Activated CD4-positive, alpha-beta T cell treated with anti-CD3 and anti-CD28 coated beads for 36 hours (primary cell): ENCODE measurements at regions not wholly inside any gene's neighbourhood (a gene's known extent, or its start where the extent isn't known, plus 50 kb on each side); places are given as distances from the start of the nearest gene placed in this dataset.

ENCODE experiments used
- ATAC-seq: fragments of 200-7000 bp; cut with Tn5 transposase; one replicate; pipeline ENCODE4 v1.10.0; 2021; ENCODE audit warnings: mild to moderate bottlenecking, moderate library complexity
- CTCF ChIA-PET: fragments of 350-600 bp; sonication (Branson Sonifier 250); formaldehyde crosslinking; loops from one replicate; lab custom pipeline; 2021; ENCODE audit warnings: antibody characterized with exemption; lab: Charles Lee
- POLR2A ChIA-PET: fragments of 350-600 bp; sonication (Branson Sonifier 250); formaldehyde crosslinking; loops from one replicate; lab custom pipeline; 2021; ENCODE audit warnings: antibody characterized with exemption, inconsistent platforms; lab: Charles Lee
- DNase-seq: peaks from one replicate; pipeline ENCODE4 v3.0.0-alpha.2; 2020
- H3K27ac Mint-ChIP-seq: one replicate; pipeline ENCODE4 v1.8.0; 2021; ENCODE audit warnings: mixed read lengths
- H3K27me3 Mint-ChIP-seq: one replicate; pipeline ENCODE4 v1.8.0; 2021; ENCODE audit warnings: mixed read lengths
- H3K36me3 Mint-ChIP-seq: one replicate; pipeline ENCODE4 v1.8.0; 2021; ENCODE audit warnings: low read depth, mixed read lengths
- H3K4me1 Mint-ChIP-seq: one replicate; pipeline ENCODE4 v1.8.0; 2021; ENCODE audit warnings: mixed read lengths
- H3K4me3 Mint-ChIP-seq: one replicate; pipeline ENCODE4 v1.8.0; 2021; ENCODE audit warnings: mild to moderate bottlenecking, moderate library complexity, mixed read lengths
- H3K9me3 Mint-ChIP-seq: one replicate; pipeline ENCODE4 v1.8.0; 2021; ENCODE audit warnings: low read depth, mixed read lengths
- intact Hi-C, 2 experiments: fragments of 100-400 bp; cut with DNase I in 1 of 2; cut with micrococcal nuclease in 1 of 2; formaldehyde crosslinking; loops; one replicate each; pipeline versions ENCODE4 v1.14.2 to v1.15.1; 2022 to 2024; cut with DNase I, micrococcal nuclease

- Mint-ChIP-seq H3K27ac (no peak overlapping the region), H3K36me3 (no peaks in the 10 kb centered on the region), H3K9me3 (no peaks in the 10 kb centered on the region), H3K27me3 (peaks cover 20% of the 10 kb centered on the region), H3K4me3 (no peak overlapping the region), H3K4me1 (no peaks in the 10 kb centered on the region)
- no peak for DNase-seq
- intact Hi-C loops: no loop called here
- POLR2A ChIA-PET: no interaction called here
- no peak for ATAC-seq
- CTCF ChIA-PET: no interaction called here
Observed at GRCh38 chr14:24744641-24745040, 110.7 kb upstream of the GZMB start.

- peaks cover 18% of the 10 kb centered on the region for H3K27me3 Mint-ChIP-seq
- no peaks in the 10 kb centered on the region for H3K9me3 Mint-ChIP-seq
- DNase-seq: no peak
Observed at GRCh38 chr14:24741871-24742270, 107.9 kb upstream of the GZMB start.

GRCh38 chr14:24735984-24736630 lies 102.1 kb upstream of the GZMB start:
- Mint-ChIP-seq H3K27me3 (peaks cover 9% of the 10 kb centered on the region), H3K27ac (no peak overlapping the region), H3K4me1 (no peaks in the 10 kb centered on the region), H3K4me3 (no peak overlapping the region), H3K36me3 (no peaks in the 10 kb centered on the region), H3K9me3 (no peaks in the 10 kb centered on the region)
- DNase-seq: no peak
- ChIA-PET POLR2A (no interaction called here), CTCF (interaction anchor here (0.7 to 3.0 kb wide), 4 partner anchors 24 to 396 kb away, joined by 3 to 9 read pairs (median 4); no protein-coding TSS in a partner anchor)
- intact Hi-C loops: loop anchor here (1.0 to 2.0 kb wide), 2 partner anchors 396 to 397 kb away; no protein-coding TSS in a partner anchor
- no peak for ATAC-seq

More at GRCh38 chr14:24741871-24742270, 107.9 kb upstream of the GZMB start:
- no peaks in the 10 kb centered on the region for H3K4me1 Mint-ChIP-seq
- no peak for ATAC-seq
- ChIA-PET POLR2A (no interaction called here), CTCF (interaction anchor here (1.2 kb wide), 1 partner anchor 40 kb away, joined by 3 read pairs; no protein-coding TSS in a partner anchor)
- no peak overlapping the region for H3K4me3 Mint-ChIP-seq
- H3K27ac Mint-ChIP-seq: no peak overlapping the region
- no peaks in the 10 kb centered on the region for H3K36me3 Mint-ChIP-seq
- intact Hi-C loops: no loop called here

GRCh38 chr14:24734917-24735500 lies 101.0 kb upstream of the GZMB start:
- intact Hi-C loops: loop anchor here (1.0 to 5.0 kb wide), 3 partner anchors 397 to 417 kb away; no protein-coding TSS in a partner anchor
- Mint-ChIP-seq H3K4me1 (no peaks in the 10 kb centered on the region), H3K9me3 (no peaks in the 10 kb centered on the region), H3K36me3 (no peaks in the 10 kb centered on the region), H3K27me3 (peaks cover 9% of the 10 kb centered on the region), H3K4me3 (no peak overlapping the region), H3K27ac (no peak overlapping the region)
- DNase-seq: peak; percentile 47
- ATAC-seq: peak; percentile 57
- POLR2A ChIA-PET: no interaction called here
- CTCF ChIA-PET: interaction anchor here (0.7 to 3.0 kb wide), 5 partner anchors 19 to 397 kb away, joined by 3 to 9 read pairs (median 6); partner anchors contain the start of gene GZMB

GRCh38 chr14:24726480-24726879 lies 92.5 kb upstream of the GZMB start:
- ATAC-seq (no peak), DNase-seq (no peak)
- intact Hi-C loops: no loop called here
- ChIA-PET POLR2A (no interaction called here), CTCF (interaction anchor here (2.1 kb wide), 1 partner anchor 16 kb away, joined by 6 read pairs; no protein-coding TSS in a partner anchor)
- Mint-ChIP-seq H3K4me3 (no peak overlapping the region), H3K27ac (no peak overlapping the region), H3K9me3 (peaks cover 7% of the 10 kb centered on the region), H3K4me1 (no peaks in the 10 kb centered on the region), H3K27me3 (peaks cover 26% of the 10 kb centered on the region), H3K36me3 (no peaks in the 10 kb centered on the region)

- Mint-ChIP-seq H3K4me3 (no peak overlapping the region), H3K27me3 (peaks cover 28% of the 10 kb centered on the region), H3K36me3 (no peaks in the 10 kb centered on the region), H3K27ac (no peak overlapping the region), H3K4me1 (no peaks in the 10 kb centered on the region), H3K9me3 (peaks cover 7% of the 10 kb centered on the region)
- ChIA-PET CTCF (interaction anchor here (0.7 to 2.1 kb wide), 2 partner anchors 15 to 52 kb away, joined by 3 to 6 read pairs; no protein-coding TSS in a partner anchor), POLR2A (no interaction called here)
- DNase-seq (no peak), ATAC-seq (no peak)
- intact Hi-C loops: no loop called here
Observed at GRCh38 chr14:24725311-24725710, 91.3 kb upstream of the GZMB start.

- ChIA-PET POLR2A (no interaction called here), CTCF (interaction anchor here (4.1 kb wide), 1 partner anchor 11 kb away, joined by 23 read pairs; no protein-coding TSS in a partner anchor)
- Mint-ChIP-seq H3K36me3 (no peaks in the 10 kb centered on the region), H3K4me1 (no peaks in the 10 kb centered on the region), H3K4me3 (no peak overlapping the region), H3K27me3 (peaks cover 21% of the 10 kb centered on the region), H3K27ac (no peak overlapping the region), H3K9me3 (no peaks in the 10 kb centered on the region)
- ATAC-seq: no peak
- intact Hi-C loops: no loop called here
- DNase-seq: no peak
Observed at GRCh38 chr14:24721775-24722174, 87.8 kb upstream of the GZMB start.

GRCh38 chr14:24715239-24715638 lies 81.2 kb upstream of the GZMB start:
- CTCF ChIA-PET: interaction anchor here (0.8 to 1.7 kb wide), 2 partner anchors 19 to 362 kb away, joined by 3 to 6 read pairs; no protein-coding TSS in a partner anchor
- Mint-ChIP-seq H3K4me3 (no peak overlapping the region), H3K27ac (no peak overlapping the region), H3K27me3 (peaks cover 8% of the 10 kb centered on the region), H3K4me1 (peaks cover 6% of the 10 kb centered on the region), H3K36me3 (no peaks in the 10 kb centered on the region), H3K9me3 (no peaks in the 10 kb centered on the region)
- ATAC-seq (peak; percentile 42), DNase-seq (no peak)
- intact Hi-C loops: no loop called here
- POLR2A ChIA-PET: no interaction called here

- Mint-ChIP-seq H3K9me3 (no peaks in the 10 kb centered on the region), H3K4me1 (peaks cover 6% of the 10 kb centered on the region), H3K27ac (no peak overlapping the region), H3K4me3 (no peak overlapping the region), H3K36me3 (no peaks in the 10 kb centered on the region), H3K27me3 (peaks cover 10% of the 10 kb centered on the region)
- ATAC-seq (no peak), DNase-seq (no peak)
- ChIA-PET POLR2A (no interaction called here), CTCF (interaction anchor here (0.8 to 1.9 kb wide), 2 partner anchors 9 to 32 kb away, joined by 4 to 7 read pairs; no protein-coding TSS in a partner anchor)
- intact Hi-C loops: no loop called here
Observed at GRCh38 chr14:24713404-24713803, 79.4 kb upstream of the GZMB start.

GRCh38 chr14:24712909-24713308 lies 78.9 kb upstream of the GZMB start:
- Mint-ChIP-seq H3K27ac (no peak overlapping the region), H3K4me1 (peaks cover 6% of the 10 kb centered on the region), H3K27me3 (peaks cover 10% of the 10 kb centered on the region), H3K36me3 (no peaks in the 10 kb centered on the region), H3K9me3 (no peaks in the 10 kb centered on the region), H3K4me3 (no peak overlapping the region)
- DNase-seq (no peak), ATAC-seq (no peak)
- intact Hi-C loops: no loop called here
- CTCF ChIA-PET: interaction anchor here (0.8 to 1.9 kb wide), 3 partner anchors 9 to 33 kb away, joined by 3 to 7 read pairs (median 4); no protein-coding TSS in a partner anchor
- POLR2A ChIA-PET: no interaction called here

- Mint-ChIP-seq H3K4me1 (peaks cover 6% of the 10 kb centered on the region), H3K36me3 (no peaks in the 10 kb centered on the region), H3K27ac (no peak overlapping the region), H3K9me3 (no peaks in the 10 kb centered on the region), H3K4me3 (no peak overlapping the region), H3K27me3 (peaks cover 10% of the 10 kb centered on the region)
- DNase-seq: no peak
- CTCF ChIA-PET: interaction anchor here (0.8 to 1.4 kb wide), 5 partner anchors 31 to 423 kb away, joined by 3 to 4 read pairs (median 3); no protein-coding TSS in a partner anchor
- POLR2A ChIA-PET: no interaction called here
- ATAC-seq: no peak
- intact Hi-C loops: no loop called here
Observed at GRCh38 chr14:24712374-24712773, 78.4 kb upstream of the GZMB start.
